GM19372 (cell line): ENCODE measurements at regions not wholly inside any gene's neighbourhood (a gene's known extent, or its start where the extent isn't known, plus 50 kb on each side); places are given as distances from the start of the nearest gene placed in this dataset.

ENCODE experiments used
- ATAC-seq: cut with Tn5 transposase; IDR thresholded peaks from one replicate; pipeline ENCODE4 v1.9.1; 2021; ENCODE audit warnings: mild to moderate bottlenecking, low read depth, moderate library complexity; ENCODE audit not compliant: unreplicated experiment

- no peak for ATAC-seq
Measured at GRCh38 chr2:133908171-133908570, 339.9 kb upstream of the NCKAP5 start.

GRCh38 chr2:133918141-133918540 lies 335.7 kb upstream of the MGAT5 start:
- no peak for ATAC-seq

- no peak for ATAC-seq
Measured at GRCh38 chr2:133919285-133919684, 334.6 kb upstream of the MGAT5 start.

- no peak for ATAC-seq
Measured at GRCh38 chr2:133927894-133928293, 326.0 kb upstream of the MGAT5 start.

- ATAC-seq = no peak
Measured at GRCh38 chr2:133936096-133936495, 317.8 kb upstream of the MGAT5 start.

- ATAC-seq = no peak
Measured at GRCh38 chr2:133936601-133937000, 317.3 kb upstream of the MGAT5 start.

- ATAC-seq = no peak
Measured at GRCh38 chr2:133937669-133938068, 316.2 kb upstream of the MGAT5 start.

GRCh38 chr2:133940134-133940533 lies 313.7 kb upstream of the MGAT5 start:
- no peak for ATAC-seq

GRCh38 chr2:133941666-133942065 lies 312.2 kb upstream of the MGAT5 start:
- no peak for ATAC-seq

GRCh38 chr2:133942398-133942797 lies 311.5 kb upstream of the MGAT5 start:
- ATAC-seq = no peak

GRCh38 chr2:133943108-133943507 lies 310.8 kb upstream of the MGAT5 start:
- no peak for ATAC-seq

GRCh38 chr2:133945089-133945488 lies 308.8 kb upstream of the MGAT5 start:
- no peak for ATAC-seq

GRCh38 chr2:133947057-133947456 lies 306.8 kb upstream of the MGAT5 start:
- ATAC-seq = no peak

GRCh38 chr2:133948610-133949290 lies 305.1 kb upstream of the MGAT5 start:
- ATAC-seq = no peak

GRCh38 chr2:133949595-133949994 lies 304.3 kb upstream of the MGAT5 start:
- ATAC-seq = no peak

GRCh38 chr2:133951209-133951608 lies 302.7 kb upstream of the MGAT5 start:
- no peak for ATAC-seq

- no peak for ATAC-seq
Measured at GRCh38 chr2:133952420-133952819, 301.5 kb upstream of the MGAT5 start.

GRCh38 chr2:133952896-133953295 lies 301.0 kb upstream of the MGAT5 start:
- no peak for ATAC-seq

GRCh38 chr2:133953524-133953923 lies 300.3 kb upstream of the MGAT5 start:
- ATAC-seq = peak; percentile 79

- ATAC-seq = no peak
Measured at GRCh38 chr2:133954636-133955035, 299.2 kb upstream of the MGAT5 start.

- ATAC-seq = no peak
Measured at GRCh38 chr2:133955169-133955568, 298.7 kb upstream of the MGAT5 start.

- no peak for ATAC-seq
Measured at GRCh38 chr2:133956434-133956935, 297.4 kb upstream of the MGAT5 start.
